ENCODE measurements at regions not wholly inside any gene's neighbourhood (a gene's known extent, or its start where the extent isn't known, plus 50 kb on each side); places are given as distances from the start of the nearest gene placed in this dataset.

GRCh38 chr2:41610501-41611190, 437.2 kb upstream of the PKDCC start:
- TF ChIP-seq CTCF (IDR thresholded peaks at IDR 0.05; ENCODE audit: low read length): no peak
- no peak for TF ChIP-seq EZH2 (optimal IDR thresholded peaks at IDR 0.05; ENCODE audit: low read depth, low read length)

Measured in MM.1S (cell line).